HCT116 (cell line): ENCODE measurements at regions not wholly inside any gene's neighbourhood (a gene's known extent, or its start where the extent isn't known, plus 50 kb on each side); places are given as distances from the start of the nearest gene placed in this dataset.

Experiments
- ATAC-seq: fragments of 200-7000 bp; cut with Tn5 transposase; 2 replicates; pipeline ENCODE4 v1.9.1; 2020; ENCODE audit warnings: mild to moderate bottlenecking, moderate library complexity
- BruUV-seq: library from RNA; stranded (reverse); fragments of 400-500 nt; replicated peaks from 2 replicates; lab custom pipeline; 2021; lab: Mats Ljungman, UMichigan
- CTCF ChIA-PET: fragments of 300-600 bp; sonication (Branson Sonifier 250); formaldehyde crosslinking; loops from one replicate; lab custom pipeline; 2021; ENCODE audit warnings: antibody characterized with exemption; lab: Charles Lee
- POLR2A ChIA-PET: fragments of 300-600, 350-600 bp; sonication (Branson Sonifier 250); formaldehyde crosslinking; loops from one replicate; lab custom pipeline; 2021; ENCODE audit warnings: antibody characterized with exemption; lab: Charles Lee
- RAD21 ChIA-PET, 2 experiments: fragments of 300-600 bp; sonication (Branson Sonifier 250); formaldehyde crosslinking; loops; one replicate each; lab custom pipeline; 2023; ENCODE audit warnings: low total read pairs in 2 of 2; ENCODE audit not compliant: uncharacterized antibody in 2 of 2, unreplicated experiment in 2 of 2, low non-redundant PET in 1 of 2; lab: Charles Lee
- DNase-seq: peaks from one replicate; pipeline ENCODE4 v3.0.0-alpha.2; 2010; ENCODE audit warnings: low read depth, low spot score
- H2AFZ ChIP-seq: fragments of 200-600 bp; shearing (Covaris generic), sonication (generic); 2 replicates; pipeline ENCODE4 v1.6.1; 2017; ENCODE audit warnings: low read depth, mixed run types, mixed read lengths, antibody characterized with exemption, low read length; ENCODE audit not compliant: poor library complexity, severe bottlenecking
- H3K27ac ChIP-seq: 2 replicates; pipeline ENCODE4 v1.5.1; 2012; ENCODE audit warnings: low read depth, low read length
- H3K27me3 ChIP-seq: fragments of 200-600 bp; sonication (generic); 2 replicates; pipeline ENCODE4 v1.6.1; 2016; ENCODE audit warnings: mixed run types, low read length, mixed read lengths; ENCODE audit not compliant: insufficient read depth
- H3K36me3 ChIP-seq, 2 experiments: fragments of 200-500 bp in 1 of 2; fragments of 200-600 bp in 1 of 2; sonication (Bioruptor generic) in 1 of 2; sonication (generic) in 1 of 2; 2 replicates each; pipeline versions ENCODE4 v1.5.1 to v1.6.1; 2014 to 2016; ENCODE audit warnings: low read length in 2 of 2, inconsistent platforms in 1 of 2, mixed read lengths in 1 of 2, mixed run types in 1 of 2; ENCODE audit not compliant: insufficient read depth in 2 of 2, control insufficient read depth in 1 of 2
- H3K4me1 ChIP-seq, 2 experiments: fragments of 200-600 bp in 1 of 2; sonication (generic) in 1 of 2; 2 replicates each; pipeline versions ENCODE4 v1.5.1 to v1.6.1; 2012 to 2017; ENCODE audit warnings: low read length in 2 of 2, inconsistent platforms in 1 of 2, mild to moderate bottlenecking in 1 of 2, mixed read lengths in 1 of 2, mixed run types in 1 of 2, moderate library complexity in 1 of 2; ENCODE audit not compliant: insufficient read depth in 2 of 2, control insufficient read depth in 1 of 2
- H3K4me2 ChIP-seq: fragments of 200-600 bp; sonication (generic); 2 replicates; pipeline ENCODE4 v1.6.1; 2017; ENCODE audit warnings: mixed run types, low read length, mixed read lengths
- H3K4me3 ChIP-seq, 2 experiments: fragments of 200-600 bp in 1 of 2; sonication (generic) in 1 of 2; replicated peaks in 1 of 2; 2 replicates each; pipeline ENCODE4 v1.5.1; 2011 to 2016; ENCODE audit warnings: low read length in 2 of 2, control low read depth in 1 of 2, low read depth in 1 of 2, mild to moderate bottlenecking in 1 of 2, mixed read lengths in 1 of 2, mixed run types in 1 of 2
- H3K79me2 ChIP-seq: fragments of 200-600 bp; sonication (generic); 2 replicates; pipeline ENCODE4 v1.6.1; 2017; ENCODE audit warnings: mild to moderate bottlenecking, mixed run types, low read length, moderate library complexity, mixed read lengths; ENCODE audit not compliant: insufficient read depth
- H3K9ac ChIP-seq: fragments of 200-600 bp; sonication (generic); 2 replicates; pipeline ENCODE4 v1.6.1; 2016; ENCODE audit warnings: low read length, mixed read lengths
- H3K9me2 ChIP-seq: fragments of 200-600 bp; sonication (generic), shearing (Covaris generic); 2 replicates; pipeline ENCODE4 v1.6.1; 2017; ENCODE audit warnings: mixed run types, mild to moderate bottlenecking, moderate library complexity; ENCODE audit not compliant: insufficient read depth
- H3K9me3 ChIP-seq, 2 experiments: fragments of 200-500 bp in 1 of 2; fragments of 200-600 bp in 1 of 2; sonication (Bioruptor generic) in 1 of 2; sonication (generic) in 1 of 2; 2 replicates each; pipeline ENCODE4 v1.6.1; 2014 to 2017; ENCODE audit warnings: low read length in 2 of 2, mixed read lengths in 2 of 2, inconsistent platforms in 1 of 2, low read depth in 1 of 2, mild to moderate bottlenecking in 1 of 2, mixed run types in 1 of 2, moderate library complexity in 1 of 2; ENCODE audit not compliant: control insufficient read depth in 1 of 2, insufficient read depth in 1 of 2
- H4K20me1 ChIP-seq: fragments of 200-600 bp; sonication (generic), shearing (Covaris generic); 2 replicates; pipeline ENCODE4 v1.6.1; 2017; ENCODE audit warnings: mixed run types, mild to moderate bottlenecking, moderate library complexity; ENCODE audit not compliant: insufficient read depth
- POLR2A ChIP-seq: IDR thresholded peaks from 2 replicates; pipeline ENCODE4 v1.7.0; 2011; ENCODE audit warnings: borderline replicate concordance; ENCODE audit not compliant: insufficient read depth, insufficient read length; ENCODE audit errors: extremely low read depth
- POLR2AphosphoS5 ChIP-seq: IDR thresholded peaks from 2 replicates; pipeline ENCODE4 v1.6.1; 2011; ENCODE audit warnings: mild to moderate bottlenecking, low read depth, low read length, moderate library complexity
- RAD21 ChIP-seq: IDR thresholded peaks from 2 replicates; pipeline ENCODE4 v1.6.1; 2012; ENCODE audit warnings: low read depth, mild to moderate bottlenecking
- SIN3A ChIP-seq: IDR thresholded peaks from 2 replicates; pipeline ENCODE4 v1.6.1; 2012; ENCODE audit warnings: low read depth
- SP1 ChIP-seq: IDR thresholded peaks from 2 replicates; pipeline ENCODE4 v1.6.1; 2012; ENCODE audit warnings: low read depth
- SRF ChIP-seq: IDR thresholded peaks from 2 replicates; pipeline ENCODE4 v1.6.1; 2012; ENCODE audit warnings: low read depth
- YY1 ChIP-seq: IDR thresholded peaks from 2 replicates; pipeline ENCODE4 v1.6.1; 2011; ENCODE audit warnings: low read length, low read depth, moderate library complexity, mild to moderate bottlenecking; ENCODE audit not compliant: insufficient replicate concordance; ENCODE audit errors: extremely low read depth
- ZFX ChIP-seq: fragments of 450-650 bp; IDR thresholded peaks from 2 replicates; pipeline ENCODE4 v1.6.1; 2017
- ZNF274 ChIP-seq: fragments of 200-500 bp; sonication (Bioruptor generic); IDR thresholded peaks from 2 replicates; pipeline ENCODE4 v1.6.1; 2014; ENCODE audit warnings: mild to moderate bottlenecking, low read depth, low read length, inconsistent platforms
- intact Hi-C: fragments of 100-400 bp; cut with micrococcal nuclease; formaldehyde crosslinking; loops from 2 replicates; pipeline ENCODE4 v1.10.0; 2022
- TF ChIP-seq, protein P1 (sequence below): IDR thresholded peaks from 2 replicates; pipeline ENCODE4 v1.6.1; 2012; ENCODE audit warnings: low read depth
- TF ChIP-seq, protein P2 (sequence below): IDR thresholded peaks from 2 replicates; pipeline ENCODE4 v1.6.1; 2012

- no peaks in the 10 kb centered on the region for H3K9me2 ChIP-seq
- RAD21 ChIA-PET, result no interaction called here
- BruUV-seq, result no TSS peak
- H3K9me3 ChIP-seq, result no peaks in the 10 kb centered on the region
- H3K4me2 ChIP-seq, result 0 out of 2 replicates have a peak overlapping the region, but pooled peaks have one; percentile 17
- no peak overlapping the region for H2AFZ ChIP-seq
- no peaks in the 10 kb centered on the region for H3K36me3 ChIP-seq
- CTCF ChIA-PET, result no interaction called here
- H3K9ac ChIP-seq, result no peak overlapping the region
- no peak overlapping the region for H3K4me3 ChIP-seq
- peak; percentile 24 for DNase-seq
- intact Hi-C loops, result no loop called here
- TF ChIP-seq YY1, result peak; percentile 40
- TF ChIP-seq SIN3A, result no peak
- no peak for TF ChIP-seq RAD21
- TF ChIP-seq POLR2AphosphoS5, result no peak
- TF ChIP-seq, protein P1, sequence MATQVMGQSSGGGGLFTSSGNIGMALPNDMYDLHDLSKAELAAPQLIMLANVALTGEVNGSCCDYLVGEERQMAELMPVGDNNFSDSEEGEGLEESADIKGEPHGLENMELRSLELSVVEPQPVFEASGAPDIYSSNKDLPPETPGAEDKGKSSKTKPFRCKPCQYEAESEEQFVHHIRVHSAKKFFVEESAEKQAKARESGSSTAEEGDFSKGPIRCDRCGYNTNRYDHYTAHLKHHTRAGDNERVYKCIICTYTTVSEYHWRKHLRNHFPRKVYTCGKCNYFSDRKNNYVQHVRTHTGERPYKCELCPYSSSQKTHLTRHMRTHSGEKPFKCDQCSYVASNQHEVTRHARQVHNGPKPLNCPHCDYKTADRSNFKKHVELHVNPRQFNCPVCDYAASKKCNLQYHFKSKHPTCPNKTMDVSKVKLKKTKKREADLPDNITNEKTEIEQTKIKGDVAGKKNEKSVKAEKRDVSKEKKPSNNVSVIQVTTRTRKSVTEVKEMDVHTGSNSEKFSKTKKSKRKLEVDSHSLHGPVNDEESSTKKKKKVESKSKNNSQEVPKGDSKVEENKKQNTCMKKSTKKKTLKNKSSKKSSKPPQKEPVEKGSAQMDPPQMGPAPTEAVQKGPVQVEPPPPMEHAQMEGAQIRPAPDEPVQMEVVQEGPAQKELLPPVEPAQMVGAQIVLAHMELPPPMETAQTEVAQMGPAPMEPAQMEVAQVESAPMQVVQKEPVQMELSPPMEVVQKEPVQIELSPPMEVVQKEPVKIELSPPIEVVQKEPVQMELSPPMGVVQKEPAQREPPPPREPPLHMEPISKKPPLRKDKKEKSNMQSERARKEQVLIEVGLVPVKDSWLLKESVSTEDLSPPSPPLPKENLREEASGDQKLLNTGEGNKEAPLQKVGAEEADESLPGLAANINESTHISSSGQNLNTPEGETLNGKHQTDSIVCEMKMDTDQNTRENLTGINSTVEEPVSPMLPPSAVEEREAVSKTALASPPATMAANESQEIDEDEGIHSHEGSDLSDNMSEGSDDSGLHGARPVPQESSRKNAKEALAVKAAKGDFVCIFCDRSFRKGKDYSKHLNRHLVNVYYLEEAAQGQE, result no peak
- TF ChIP-seq, protein P2, sequence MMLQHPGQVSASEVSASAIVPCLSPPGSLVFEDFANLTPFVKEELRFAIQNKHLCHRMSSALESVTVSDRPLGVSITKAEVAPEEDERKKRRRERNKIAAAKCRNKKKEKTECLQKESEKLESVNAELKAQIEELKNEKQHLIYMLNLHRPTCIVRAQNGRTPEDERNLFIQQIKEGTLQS, result no peak
- TF ChIP-seq POLR2A, result no peak
- peak; percentile 41; the same call in 1 of the 2 replicates for TF ChIP-seq SP1
- TF ChIP-seq ZFX, result no peak
- no peak for TF ChIP-seq ZNF274
- no peak for TF ChIP-seq SRF
- TF ChIP-seq, all 23 proteins: peak for 2
- no peaks in the 10 kb centered on the region for H3K79me2 ChIP-seq
- peak; percentile 61 for ATAC-seq
- H3K27me3 ChIP-seq, result peaks cover 3% of the 10 kb centered on the region; the same call in 1 of the 2 replicates
- no peak overlapping the region for H3K27ac ChIP-seq
- H4K20me1 ChIP-seq, result no peaks in the 10 kb centered on the region
- POLR2A ChIA-PET, result no interaction called here
- no peaks in the 10 kb centered on the region for H3K4me1 ChIP-seq
These were observed 240.5 kb downstream of the ADGRD1 start for GRCh38 chr12:131194166-131194565.
